Upper lobe of left lung (tissue), 4 donors: ENCODE measurements at regions not wholly inside any gene's neighbourhood (a gene's known extent, or its start where the extent isn't known, plus 50 kb on each side); places are given as distances from the start of the nearest gene placed in this dataset.

Experiments
- POLR2A ChIP-seq, 4 donors: fragments of 450-650 bp; IDR thresholded peaks; one replicate each; pipeline ENCODE4 v1.5.1; 2016 to 2017; ENCODE audit warnings: antibody characterized with exemption in 4 of 4, mild to moderate bottlenecking in 2 of 4
- POLR2AphosphoS5 ChIP-seq, 2 donors: sonication (generic); formaldehyde crosslinking; IDR thresholded peaks; one replicate each; pipeline ENCODE4 v1.5.1; 2017; ENCODE audit warnings: antibody characterized with exemption in 2 of 2
- TF ChIP-seq, protein P1 (sequence below), 6 experiments: fragments of 450-650 bp in 4 of 6; fragments of 200-600 bp in 2 of 6; sonication (generic) in 2 of 6; IDR thresholded peaks; one replicate each; pipeline ENCODE4 v1.5.1; 2016 to 2019; ENCODE audit warnings: antibody characterized with exemption in 6 of 6

DNA sequence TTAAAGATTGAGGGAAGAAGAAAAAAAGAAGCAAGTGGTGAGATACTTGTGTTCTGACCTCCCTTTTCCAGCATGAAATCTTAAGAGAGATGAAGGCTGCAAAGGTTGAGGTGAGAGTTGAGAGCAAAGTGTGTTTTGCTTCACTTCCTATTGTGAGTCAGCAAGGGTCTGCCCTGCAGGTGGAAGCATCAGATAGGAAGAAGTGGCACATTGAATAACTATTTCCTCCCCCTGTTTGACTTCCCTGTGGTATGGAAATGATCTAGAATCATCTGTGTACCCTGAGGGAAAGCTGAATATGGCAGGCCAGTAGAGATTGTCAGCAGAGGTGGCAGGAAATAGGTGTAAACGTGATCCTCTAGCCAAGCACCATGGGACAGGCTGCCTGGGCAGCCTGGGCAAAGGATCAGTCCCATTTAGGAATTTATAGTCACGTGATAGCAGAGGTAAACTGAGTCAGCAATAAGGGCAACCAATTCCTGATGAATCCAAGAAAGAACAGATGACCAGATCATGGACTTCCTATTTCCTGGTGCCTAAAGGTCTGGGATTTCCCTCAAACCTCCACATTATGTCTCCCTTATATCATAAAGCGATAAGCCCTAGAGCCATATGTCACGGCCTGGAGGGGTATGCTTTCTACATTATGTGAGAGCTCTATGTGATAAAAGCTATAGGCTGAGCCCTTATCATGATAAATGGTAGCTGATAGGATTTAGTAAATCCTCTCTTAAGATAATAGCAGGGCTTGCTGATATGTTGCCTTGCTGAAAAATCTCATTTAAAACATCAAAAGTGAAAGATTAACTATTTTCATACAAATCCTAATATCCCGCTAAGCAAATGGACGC is 287.0 kb downstream of the MDFIC start:
- no peak for TF ChIP-seq POLR2A (IDR thresholded peaks at IDR 0.05)
- TF ChIP-seq, protein P1, sequence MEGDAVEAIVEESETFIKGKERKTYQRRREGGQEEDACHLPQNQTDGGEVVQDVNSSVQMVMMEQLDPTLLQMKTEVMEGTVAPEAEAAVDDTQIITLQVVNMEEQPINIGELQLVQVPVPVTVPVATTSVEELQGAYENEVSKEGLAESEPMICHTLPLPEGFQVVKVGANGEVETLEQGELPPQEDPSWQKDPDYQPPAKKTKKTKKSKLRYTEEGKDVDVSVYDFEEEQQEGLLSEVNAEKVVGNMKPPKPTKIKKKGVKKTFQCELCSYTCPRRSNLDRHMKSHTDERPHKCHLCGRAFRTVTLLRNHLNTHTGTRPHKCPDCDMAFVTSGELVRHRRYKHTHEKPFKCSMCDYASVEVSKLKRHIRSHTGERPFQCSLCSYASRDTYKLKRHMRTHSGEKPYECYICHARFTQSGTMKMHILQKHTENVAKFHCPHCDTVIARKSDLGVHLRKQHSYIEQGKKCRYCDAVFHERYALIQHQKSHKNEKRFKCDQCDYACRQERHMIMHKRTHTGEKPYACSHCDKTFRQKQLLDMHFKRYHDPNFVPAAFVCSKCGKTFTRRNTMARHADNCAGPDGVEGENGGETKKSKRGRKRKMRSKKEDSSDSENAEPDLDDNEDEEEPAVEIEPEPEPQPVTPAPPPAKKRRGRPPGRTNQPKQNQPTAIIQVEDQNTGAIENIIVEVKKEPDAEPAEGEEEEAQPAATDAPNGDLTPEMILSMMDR (IDR thresholded peaks at IDR 0.05), result no peak
- TF ChIP-seq POLR2AphosphoS5 (IDR thresholded peaks at IDR 0.05), result no peak
